IPS-NIHi7 (cell line): ENCODE measurements at regions not wholly inside any gene's neighbourhood (a gene's known extent, or its start where the extent isn't known, plus 50 kb on each side); places are given as distances from the start of the nearest gene placed in this dataset.
"Not testable (repeated sequence)": the region's sequence is repeated elsewhere in the genome, so short reads cannot be mapped to it uniquely, and the experiment has no call there.

Experiments
- DNase-seq: peaks from one replicate; pipeline ENCODE4 v3.0.0; 2012; ENCODE audit warnings: mixed read lengths; ENCODE audit errors: extremely low spot score

- DNase-seq: no peak
These were observed 87.7 kb downstream of the IYD start for GRCh38 chr6:150456466-150456865.

DNA sequence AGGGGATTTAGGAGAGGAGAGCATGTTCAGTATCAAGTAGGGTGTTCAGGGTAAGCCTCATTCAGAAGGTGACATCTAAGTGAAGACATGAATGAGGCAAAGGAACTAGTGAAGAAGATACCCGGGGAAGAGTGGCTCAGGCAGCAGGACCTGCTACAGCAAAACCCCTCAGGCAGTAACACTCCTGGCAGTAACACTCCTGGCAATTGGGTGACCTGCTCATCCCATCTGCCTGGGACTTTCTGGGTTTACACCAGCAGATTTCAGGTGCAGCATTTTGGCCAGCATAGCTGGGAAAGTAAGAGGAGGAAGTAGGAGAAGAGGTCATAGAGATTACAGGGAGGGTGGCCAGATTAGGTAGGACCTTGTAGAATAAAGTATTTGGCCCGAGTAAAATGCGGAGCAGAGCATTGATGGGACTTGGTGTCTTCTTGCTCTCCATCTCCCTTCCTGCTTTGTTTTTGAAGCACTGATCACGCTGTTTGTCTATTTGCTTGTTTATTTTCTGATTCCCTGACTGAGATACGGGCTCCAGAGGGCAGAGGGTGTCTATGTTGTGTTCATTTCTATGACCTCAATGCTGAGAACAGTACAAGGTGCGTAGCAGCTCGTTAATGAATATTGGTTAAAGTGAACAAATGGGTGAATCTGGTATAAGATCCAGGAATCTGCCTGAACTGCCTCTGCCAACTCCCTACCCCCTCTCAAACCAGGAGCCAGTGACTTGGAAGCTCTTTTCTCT, 88.3 kb downstream of the IYD start:
- no peak for DNase-seq

DNA sequence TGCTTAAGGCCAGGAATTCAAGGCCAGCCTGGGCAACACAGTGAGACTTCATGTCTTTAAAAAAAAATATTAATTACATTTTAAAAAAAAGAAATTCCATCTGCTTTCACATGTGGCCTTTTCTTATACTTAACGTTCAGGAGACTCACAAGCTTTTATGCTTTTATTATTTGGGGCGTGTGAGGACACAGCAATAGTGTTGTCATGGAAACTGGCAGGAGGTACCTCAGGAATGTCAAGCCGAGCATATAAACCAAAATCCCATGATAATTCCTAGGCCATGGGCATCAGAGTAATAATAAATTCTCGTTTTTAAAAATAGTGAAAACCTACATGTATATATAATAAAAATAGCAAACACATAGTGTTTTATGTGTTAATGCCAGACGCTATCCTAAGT, 89.8 kb downstream of the IYD start:
- DNase-seq: no peak

GRCh38 chr6:150463852-150464251, 95.0 kb downstream of the IYD start:
- DNase-seq: no peak

GRCh38 chr6:150464966-150465365, 96.2 kb downstream of the IYD start:
- no peak for DNase-seq

DNA sequence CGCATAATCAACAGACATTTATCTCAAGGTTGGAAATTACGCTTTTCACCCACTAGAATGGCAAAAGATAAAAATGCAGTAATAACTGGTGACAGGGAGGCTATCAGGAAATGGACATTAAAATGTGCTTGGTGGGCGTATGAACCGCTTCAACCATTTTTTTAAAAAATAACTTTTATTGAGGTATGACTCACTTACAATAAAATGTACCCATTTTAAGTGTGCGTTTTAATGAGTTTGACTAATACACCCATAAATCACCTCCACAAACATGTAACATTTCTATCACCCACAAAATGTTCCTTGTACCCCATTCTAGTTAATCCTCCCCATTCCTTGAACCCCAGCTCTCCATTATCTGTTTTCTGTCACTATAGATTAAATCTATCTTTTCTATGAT, 96.8 kb downstream of the IYD start:
- DNase-seq: no peak

DNA sequence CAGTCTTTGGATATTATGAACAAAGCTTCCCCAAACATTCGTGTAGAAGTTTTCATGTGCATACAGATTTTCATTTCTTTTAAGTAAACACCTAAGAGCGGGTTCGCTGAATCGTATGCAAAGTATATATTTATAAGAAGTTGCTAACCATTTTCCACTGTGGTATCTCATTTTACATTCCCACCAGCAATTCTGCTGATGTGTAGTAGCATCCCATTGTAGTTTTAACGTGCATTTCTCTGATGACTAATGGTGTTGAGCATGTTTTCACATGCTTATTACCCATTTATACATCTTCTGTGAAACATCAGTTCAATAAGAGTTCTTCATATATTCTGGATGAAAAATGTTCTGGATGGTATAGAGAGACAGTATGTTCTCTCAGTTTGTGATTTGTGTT, 97.4 kb downstream of the IYD start:
- no peak for DNase-seq

GRCh38 chr6:150470131-150470530, 101.3 kb downstream of the IYD start:
- no peak for DNase-seq

- no peak for DNase-seq
These were observed 102.3 kb downstream of the IYD start for GRCh38 chr6:150470960-150471665.

DNA sequence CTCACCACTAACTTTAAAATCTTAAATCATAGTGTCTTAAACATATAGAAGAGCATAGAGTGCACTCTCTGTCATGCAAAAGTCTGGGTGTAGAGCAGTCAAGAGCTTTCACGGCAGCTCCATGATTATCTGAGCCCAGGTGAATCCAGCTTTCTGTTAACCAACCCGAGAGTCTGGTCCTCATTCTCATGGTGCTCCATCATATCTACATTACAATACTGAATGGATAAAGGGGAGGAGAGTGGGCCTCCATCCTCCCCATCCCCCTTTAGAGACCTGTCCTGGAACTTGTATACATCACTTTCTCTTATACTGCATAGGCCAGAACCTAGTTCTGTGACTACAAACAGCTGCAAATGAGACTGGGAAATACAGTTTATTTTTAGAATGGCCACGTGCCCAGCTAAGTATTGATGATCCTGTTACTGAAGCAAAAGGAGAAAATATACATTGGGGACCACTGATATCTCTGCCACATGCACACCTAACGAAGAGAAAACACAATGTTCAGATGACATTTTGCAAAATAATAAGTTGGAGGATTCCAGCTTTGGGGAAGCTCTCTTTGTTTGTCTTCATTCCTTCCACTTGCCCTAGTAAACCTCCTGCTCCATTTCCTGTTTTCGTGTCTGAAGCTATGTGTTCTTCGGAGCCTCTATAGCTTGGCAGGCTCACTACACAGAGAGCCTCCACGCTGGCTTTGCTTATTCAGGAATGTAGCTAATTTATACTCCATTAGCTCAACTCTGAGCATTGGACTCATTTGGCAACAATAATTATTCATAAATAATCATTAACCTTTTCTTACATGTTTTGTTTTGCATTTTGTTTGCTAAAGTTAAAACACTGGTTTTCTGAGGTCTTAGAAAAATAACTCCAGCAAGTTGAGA, 110.1 kb downstream of the IYD start:
- peak; percentile 32 for DNase-seq

DNA sequence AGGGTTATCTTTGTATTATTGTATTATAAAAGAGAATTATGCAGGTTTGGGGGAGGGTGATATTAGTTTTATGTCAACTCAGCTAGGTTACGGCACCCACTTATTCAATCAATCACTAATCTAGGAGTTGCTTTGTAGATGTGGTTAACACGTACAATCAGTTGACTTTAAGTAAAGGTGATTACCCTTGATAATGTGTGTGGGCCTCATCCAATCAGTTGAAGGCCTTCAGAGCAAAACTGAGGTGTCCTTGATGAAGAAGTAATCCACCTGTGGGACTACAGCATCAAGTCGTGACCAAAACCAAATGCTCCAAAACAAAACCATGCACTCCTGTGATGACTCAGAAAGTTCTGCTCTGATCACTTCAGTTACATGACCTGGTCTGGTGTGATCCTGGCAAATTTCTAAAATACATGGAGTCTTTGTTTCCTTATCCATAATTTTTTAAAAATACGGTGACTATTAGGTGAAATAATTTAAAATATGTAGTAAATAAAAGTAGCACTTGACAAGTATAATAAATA, 114.1 kb downstream of the IYD start:
- DNase-seq: no peak

DNA sequence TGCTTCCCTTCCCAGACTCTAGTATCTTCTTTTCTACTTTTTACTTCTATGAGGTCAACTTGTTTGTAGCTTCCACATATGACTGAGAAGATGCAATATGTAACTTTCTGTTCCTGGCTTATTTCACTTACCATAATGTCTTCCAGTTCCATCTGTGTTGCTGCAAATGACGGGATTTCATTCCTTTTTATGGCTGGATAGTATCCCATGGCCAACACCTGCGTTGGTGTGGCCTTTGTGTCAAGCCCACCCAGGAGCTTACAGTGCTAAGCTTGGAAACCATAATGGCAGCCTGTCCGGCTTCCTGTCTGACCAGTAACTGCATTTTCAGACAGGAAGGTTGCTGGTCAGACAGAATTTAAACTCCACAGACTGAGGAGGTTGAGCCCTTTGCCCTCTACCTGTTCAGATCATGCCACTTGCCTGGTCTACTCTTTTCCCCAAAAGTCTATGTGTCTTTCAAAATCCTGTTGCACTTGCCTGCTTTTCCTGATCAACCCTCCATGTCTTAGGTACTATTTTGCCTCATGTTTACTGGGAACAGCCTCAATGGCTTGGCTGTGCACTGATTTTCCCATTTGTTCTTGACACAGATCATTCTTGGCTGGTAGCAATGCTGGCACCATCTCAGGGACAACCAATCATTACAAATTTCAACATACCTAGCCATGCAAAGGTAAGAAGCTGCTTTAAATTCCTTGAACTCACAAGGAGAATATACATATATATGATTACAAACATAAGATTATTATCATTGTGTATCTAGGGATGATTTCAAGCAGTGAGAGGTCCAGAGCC, 114.3 kb upstream of the PLEKHG1 start:
- no peak for DNase-seq

DNA sequence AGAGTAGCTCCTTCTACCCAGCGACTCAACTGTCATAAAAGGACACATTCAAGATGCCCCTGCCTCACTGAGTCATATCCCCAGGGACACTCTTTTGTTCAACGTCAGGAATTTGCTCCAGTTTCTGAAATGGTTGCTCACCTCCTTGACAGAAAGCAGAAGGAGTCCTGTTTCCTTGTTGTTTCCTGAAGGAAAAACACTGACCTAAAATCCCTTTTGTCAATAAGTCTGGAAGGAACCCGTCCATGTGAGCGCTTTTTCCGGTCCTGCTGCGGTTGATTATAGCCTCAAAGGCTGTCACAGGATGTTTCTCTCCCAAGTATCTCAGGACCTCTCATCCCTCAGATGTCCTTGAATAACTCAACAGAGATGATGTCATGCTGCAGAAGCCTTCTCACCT, 113.6 kb upstream of the PLEKHG1 start:
- DNase-seq: no peak

DNA sequence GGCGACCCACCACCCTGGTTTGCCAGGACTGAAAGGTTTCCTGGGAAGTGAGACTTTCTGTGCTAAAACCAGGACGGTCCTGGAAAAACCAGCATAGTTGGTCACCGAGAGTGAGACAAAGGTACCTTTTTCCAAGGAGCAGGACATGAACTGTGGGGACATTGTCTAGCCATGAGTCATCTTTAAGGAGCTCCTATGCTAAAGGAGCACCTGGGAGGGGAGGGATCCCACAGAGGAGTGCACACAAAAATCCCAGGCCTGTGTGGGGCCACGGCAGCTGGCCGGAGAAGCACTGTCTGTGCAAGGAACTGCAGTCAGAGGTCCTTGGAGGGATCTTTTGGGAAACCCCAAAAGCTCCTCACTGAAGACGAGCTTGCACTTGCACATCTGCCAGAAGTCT, 109.1 kb upstream of the PLEKHG1 start:
- DNase-seq: no peak

DNA sequence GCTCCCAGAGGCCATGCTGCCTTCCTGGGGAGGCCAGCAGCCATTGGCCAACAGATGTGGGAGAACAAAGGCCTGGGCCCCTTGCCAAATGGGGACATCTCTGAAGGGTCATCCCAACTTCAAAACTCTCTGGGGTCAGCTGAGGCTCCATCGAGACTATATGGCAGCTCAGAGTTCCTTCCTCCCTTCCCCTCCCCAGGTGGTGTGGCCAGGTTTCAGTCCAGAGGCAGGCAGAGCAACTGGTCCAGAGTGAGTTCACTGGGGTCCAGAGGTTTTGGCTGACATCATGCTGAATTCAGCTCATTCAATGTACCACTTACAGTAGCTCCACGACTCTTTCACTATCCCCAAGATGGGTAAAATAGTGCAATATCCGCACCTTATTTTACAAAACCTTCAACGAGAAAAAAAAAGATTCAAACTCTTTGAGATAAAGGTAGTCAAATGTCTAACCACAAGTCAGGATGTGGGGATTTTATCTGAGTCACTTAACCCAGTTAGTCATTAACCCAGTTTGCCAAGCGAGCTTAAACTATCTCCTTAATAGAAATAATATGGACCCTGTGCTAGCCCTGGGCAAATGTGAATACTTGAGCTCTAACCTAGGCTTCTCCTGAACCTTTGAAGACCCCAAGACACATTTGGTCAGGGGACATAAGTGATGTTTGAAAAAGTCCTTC, 108.4 kb upstream of the PLEKHG1 start:
- no peak for DNase-seq

DNA sequence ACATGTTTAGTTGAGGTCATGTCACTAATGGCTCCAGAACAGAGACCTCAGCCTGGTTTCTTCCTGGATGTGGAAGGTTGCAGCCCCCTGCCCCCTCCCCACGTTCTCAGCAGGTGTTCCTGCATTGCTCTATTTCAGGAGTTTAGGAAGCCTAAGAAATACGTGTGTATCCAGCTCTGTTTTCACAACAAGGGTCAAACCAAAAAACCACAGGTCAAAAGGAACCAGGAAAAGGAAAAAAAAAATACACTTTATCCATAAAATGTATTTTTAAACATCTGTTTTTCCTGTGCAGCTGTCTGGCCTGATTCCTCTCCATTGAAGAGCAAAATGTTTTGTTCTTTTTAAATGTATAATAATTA, 107.9 kb upstream of the PLEKHG1 start:
- DNase-seq: no peak

- no peak for DNase-seq
These were observed 107.2 kb upstream of the PLEKHG1 start for GRCh38 chr6:150492507-150492906.

GRCh38 chr6:150492941-150493340, 106.7 kb upstream of the PLEKHG1 start:
- DNase-seq: no peak

DNA sequence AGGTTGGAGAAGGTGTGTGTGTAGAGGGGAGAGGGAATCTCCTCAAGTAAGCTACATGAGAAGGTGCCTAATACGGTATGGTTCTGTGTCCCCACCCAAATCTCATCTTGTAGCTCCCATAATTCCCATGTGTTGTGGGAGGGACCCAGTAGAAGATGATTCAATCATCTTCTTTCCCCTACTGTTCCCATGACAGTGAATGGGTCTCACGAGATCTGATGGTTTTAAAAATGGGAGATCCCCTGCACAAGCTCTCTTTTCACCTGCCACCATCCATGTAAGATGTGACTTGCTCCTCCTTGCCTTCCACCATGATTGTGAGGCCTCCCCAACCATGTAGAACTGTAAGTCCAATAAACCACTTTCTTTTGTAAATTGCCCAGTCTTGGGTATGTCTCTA, 106.1 kb upstream of the PLEKHG1 start:
- DNase-seq: not testable (repeated sequence)

DNA sequence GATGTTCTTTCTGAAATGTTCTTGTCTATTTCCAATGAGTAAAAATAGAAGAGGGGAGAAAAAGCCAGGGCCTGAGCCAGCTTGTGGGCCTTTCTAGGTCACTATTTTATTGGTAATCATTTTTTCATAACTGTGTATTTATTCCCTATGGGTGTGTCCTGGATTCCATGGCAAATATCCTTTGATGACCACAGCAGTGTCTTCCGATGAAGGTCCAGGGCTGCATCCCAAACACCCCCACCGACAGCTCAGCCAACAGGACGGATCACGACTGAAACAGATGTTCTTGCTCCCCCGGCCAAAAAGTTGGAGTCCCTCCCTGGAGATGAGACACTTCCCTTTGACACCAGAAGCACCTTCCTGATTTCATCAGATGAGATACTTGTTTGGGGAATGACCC, 105.4 kb upstream of the PLEKHG1 start:
- no peak for DNase-seq

DNA sequence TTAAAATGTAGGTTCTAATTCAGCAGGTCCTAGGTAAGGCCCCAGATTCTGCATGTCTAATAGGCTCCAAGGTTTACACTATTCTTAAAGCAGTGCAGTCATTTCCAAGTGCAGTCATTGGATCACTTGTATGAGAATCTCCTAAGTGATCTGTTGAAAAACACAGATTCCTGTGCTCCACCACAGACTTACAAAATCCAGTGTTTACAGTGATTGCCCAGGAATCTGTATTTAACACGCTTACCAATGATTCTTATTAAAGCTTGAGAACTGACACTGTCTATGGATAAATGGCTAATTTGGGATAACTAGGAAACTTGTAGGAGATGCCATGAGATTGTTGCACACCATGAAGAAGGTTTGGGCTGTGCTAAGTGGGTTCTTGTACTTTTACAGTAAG, 104.6 kb upstream of the PLEKHG1 start:
- no peak for DNase-seq
